ENCODE measurements at regions not wholly inside any gene's neighbourhood (a gene's known extent, or its start where the extent isn't known, plus 50 kb on each side); places are given as distances from the start of the nearest gene placed in this dataset.

DNA sequence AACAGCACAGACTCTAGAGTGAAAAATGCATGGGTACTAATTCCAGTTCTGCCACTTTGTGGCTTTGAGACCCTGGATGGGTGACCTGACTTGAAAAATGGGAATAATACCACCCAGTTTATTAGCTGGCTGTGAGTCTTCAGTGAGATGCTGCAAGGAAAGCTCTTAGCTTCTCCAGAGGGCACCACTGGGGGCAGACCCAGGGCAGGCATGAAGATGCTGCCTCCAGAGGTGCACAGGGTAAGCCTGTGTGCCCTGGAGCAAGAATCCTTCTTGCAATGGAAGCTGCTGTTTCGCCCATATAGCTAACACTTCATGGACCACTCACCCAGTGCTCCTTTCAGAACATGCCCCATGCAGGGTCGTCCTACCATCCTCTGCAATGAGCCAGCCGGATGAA is 75.7 kb downstream of the C5orf15 start:
- H3K9me3 ChIP-seq = no peaks in the 10 kb centered on the region
- H3K27ac ChIP-seq = no peak overlapping the region
- intact Hi-C loops (cut with DNase I) = no loop called here
- no peaks in the 10 kb centered on the region for H3K36me3 ChIP-seq
- ATAC-seq = no peak
- DNase-seq = peak; percentile 12
- no peaks in the 10 kb centered on the region for H3K27me3 ChIP-seq
- H3K4me1 ChIP-seq = no peaks in the 10 kb centered on the region
- no peak overlapping the region for H3K4me3 ChIP-seq
- TF ChIP-seq CTCF (IDR thresholded peaks at IDR 0.05) = no peak

- TF ChIP-seq CTCF (IDR thresholded peaks at IDR 0.05) = no peak
Observed at GRCh38 chr5:133892306-133892705, 76.1 kb downstream of the C5orf15 start.

DNA sequence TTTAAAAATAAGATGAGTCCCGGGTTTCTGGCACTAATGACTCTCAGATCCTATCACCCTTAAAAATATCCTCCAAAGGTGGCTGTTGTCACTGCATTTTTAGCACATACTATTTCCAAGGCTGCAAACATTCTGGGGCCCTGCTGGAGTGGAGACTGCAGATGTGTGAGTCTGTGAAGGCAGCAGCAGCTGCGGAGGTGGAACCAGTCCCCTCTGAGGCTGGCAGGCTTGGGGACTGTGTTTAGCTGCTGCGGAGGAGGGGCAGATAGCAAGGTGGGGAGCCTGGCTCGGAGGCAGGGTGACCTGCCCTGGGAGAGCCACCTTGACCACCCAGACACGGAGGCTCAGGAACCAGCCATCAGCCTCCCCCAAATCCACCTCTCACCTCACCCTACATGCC is 77.0 kb downstream of the C5orf15 start:
- intact Hi-C loops (cut with DNase I) = no loop called here
- H3K4me1 ChIP-seq = no peaks in the 10 kb centered on the region
- DNase-seq (peak; percentile 46), ATAC-seq (no peak)
- H3K9me3 ChIP-seq = no peaks in the 10 kb centered on the region
- no peak overlapping the region for H3K4me3 ChIP-seq
- no peaks in the 10 kb centered on the region for H3K27me3 ChIP-seq
- no peak overlapping the region for H3K27ac ChIP-seq
- TF ChIP-seq CTCF (IDR thresholded peaks at IDR 0.05) = no peak
- no peaks in the 10 kb centered on the region for H3K36me3 ChIP-seq

More at GRCh38 chr5:133892306-133892705, 76.1 kb downstream of the C5orf15 start:
- Histone ChIP-seq H3K4me3 (no peak overlapping the region), H3K9me3 (no peaks in the 10 kb centered on the region), H3K27ac (no peak overlapping the region), H3K27me3 (no peaks in the 10 kb centered on the region), H3K4me1 (no peaks in the 10 kb centered on the region), H3K36me3 (no peaks in the 10 kb centered on the region)
- DNase-seq = no peak
- intact Hi-C loops (cut with DNase I) = no loop called here
- ATAC-seq = no peak

- Histone ChIP-seq H3K27ac (no peak overlapping the region), H3K9me3 (no peaks in the 10 kb centered on the region), H3K36me3 (no peaks in the 10 kb centered on the region), H3K4me1 (no peaks in the 10 kb centered on the region), H3K27me3 (no peaks in the 10 kb centered on the region), H3K4me3 (no peak overlapping the region)
- ATAC-seq (no peak), DNase-seq (peak; percentile 22)
- no peak for TF ChIP-seq CTCF (IDR thresholded peaks at IDR 0.05)
- intact Hi-C loops (cut with DNase I) = no loop called here
Observed at GRCh38 chr5:133890776-133891280, 77.6 kb downstream of the C5orf15 start.

DNA sequence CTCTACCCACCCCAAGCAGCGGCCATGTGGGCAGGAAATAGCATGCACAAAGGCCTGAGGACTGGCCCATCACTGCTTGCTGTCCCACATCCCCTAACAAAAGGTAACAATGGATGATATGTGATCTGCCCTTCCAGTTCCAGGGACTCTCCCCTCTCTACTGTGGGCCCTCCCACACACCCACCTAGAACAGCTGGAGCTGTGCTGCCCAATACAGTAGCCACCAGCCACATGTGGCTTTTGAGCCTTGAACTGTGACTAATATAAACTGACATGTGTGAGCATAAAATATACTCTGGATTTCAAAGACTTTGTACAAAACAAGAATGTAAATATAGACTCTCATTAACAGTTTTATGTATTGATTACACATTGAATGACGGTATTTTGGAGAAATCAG is 78.1 kb downstream of the C5orf15 start:
- H3K27ac ChIP-seq = no peak overlapping the region
- no peaks in the 10 kb centered on the region for H3K4me1 ChIP-seq
- H3K9me3 ChIP-seq = no peaks in the 10 kb centered on the region
- no peaks in the 10 kb centered on the region for H3K36me3 ChIP-seq
- ATAC-seq = no peak
- no peak overlapping the region for H3K4me3 ChIP-seq
- intact Hi-C loops (cut with DNase I) = no loop called here
- no peak for DNase-seq
- H3K27me3 ChIP-seq = no peaks in the 10 kb centered on the region
- TF ChIP-seq CTCF (IDR thresholded peaks at IDR 0.05) = no peak

- Histone ChIP-seq H3K36me3 (no peaks in the 10 kb centered on the region), H3K4me1 (no peaks in the 10 kb centered on the region), H3K27ac (no peak overlapping the region), H3K9me3 (no peaks in the 10 kb centered on the region), H3K4me3 (no peak overlapping the region), H3K27me3 (no peaks in the 10 kb centered on the region)
- ATAC-seq = no peak
- intact Hi-C loops (cut with DNase I) = no loop called here
- peak; percentile 26 for DNase-seq
- TF ChIP-seq CTCF (IDR thresholded peaks at IDR 0.05) = no peak
Observed at GRCh38 chr5:133889271-133889905, 79.0 kb downstream of the C5orf15 start.

Measured in upper lobe of right lung (tissue), 1 donor.